GDM1 (cell line): ENCODE measurements at regions not wholly inside any gene's neighbourhood (a gene's known extent, or its start where the extent isn't known, plus 50 kb on each side); places are given as distances from the start of the nearest gene placed in this dataset.
"Not testable (repeated sequence)": the region's sequence is repeated elsewhere in the genome, so short reads cannot be mapped to it uniquely, and the experiment has no call there.

Experiments used
- DNase-seq: peaks from one replicate; lab custom pipeline; 2025; lab: John Stamatoyannopoulos, UW

- DNase-seq = no peak
These were observed 219.1 kb downstream of the SEC23IP start for GRCh38 chr10:120111628-120112027.

- no peak for DNase-seq
These were observed 220.3 kb downstream of the SEC23IP start for GRCh38 chr10:120112809-120113208.

- no peak for DNase-seq
These were observed 223.4 kb downstream of the SEC23IP start for GRCh38 chr10:120115959-120116358.

- DNase-seq = no peak
These were observed 229.2 kb downstream of the SEC23IP start for GRCh38 chr10:120121768-120122167.

DNA sequence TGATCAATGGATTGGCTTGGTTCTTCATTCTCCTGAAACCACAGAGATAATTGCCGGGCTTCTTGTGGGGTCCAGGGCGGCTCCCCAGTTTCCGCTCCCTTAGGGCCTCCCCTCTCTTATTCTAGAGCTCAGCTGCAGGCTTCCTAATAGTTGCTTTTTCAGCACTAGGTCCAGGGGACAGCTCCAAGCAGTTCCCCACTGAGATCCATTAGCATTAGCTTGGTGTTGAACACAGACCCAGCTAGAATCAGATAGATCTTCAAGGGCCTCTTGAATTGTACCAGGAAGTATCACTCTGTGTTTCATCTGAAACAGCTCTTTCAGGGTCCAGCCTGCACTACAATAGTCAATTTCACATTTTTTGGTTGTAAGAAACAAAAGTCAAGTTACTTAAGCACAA is 238.7 kb downstream of the SEC23IP start:
- no peak for DNase-seq

GRCh38 chr10:120132811-120133210 is 240.3 kb downstream of the SEC23IP start:
- DNase-seq = no peak

DNA sequence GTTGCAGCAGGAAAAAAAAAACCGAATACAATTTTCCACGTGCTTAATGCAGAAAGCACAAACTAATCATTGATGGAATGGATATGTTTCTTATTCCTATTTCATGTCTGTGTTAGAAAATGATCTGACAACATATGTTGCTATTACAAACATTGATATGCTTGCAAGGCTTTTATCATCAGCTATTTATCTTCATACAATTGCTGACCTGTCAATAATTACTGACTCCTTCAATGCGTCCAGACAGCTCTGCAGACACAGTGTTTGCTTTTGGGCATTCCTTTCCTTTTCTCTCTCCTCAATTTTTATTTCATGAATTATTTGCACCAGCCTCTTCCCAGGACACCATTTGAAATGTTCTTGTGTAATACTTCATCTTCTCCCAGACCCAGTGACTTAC is 246.2 kb downstream of the SEC23IP start:
- DNase-seq = no peak

DNA sequence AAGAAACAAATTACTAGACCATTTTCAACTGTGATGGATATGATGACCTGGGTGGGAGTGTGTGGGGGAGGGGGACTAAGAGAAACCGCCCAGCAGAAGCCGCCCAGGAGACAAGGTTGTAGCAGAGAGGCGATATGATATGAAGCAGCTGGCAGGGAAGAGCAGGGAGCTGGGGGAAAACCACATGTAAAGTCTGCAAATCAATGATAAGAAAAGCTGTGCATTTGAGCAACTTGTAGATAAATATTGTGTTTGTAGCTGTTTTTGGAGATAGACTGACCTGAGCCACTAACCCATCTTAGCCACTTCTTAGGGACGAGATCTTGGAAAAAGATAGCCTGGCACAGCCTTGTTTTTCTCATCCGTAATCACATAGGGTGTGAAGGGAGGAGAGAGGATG is 252.6 kb downstream of the SEC23IP start:
- DNase-seq = no peak

- DNase-seq = no peak
These were observed 264.2 kb downstream of the SEC23IP start for GRCh38 chr10:120156614-120157274.

DNA sequence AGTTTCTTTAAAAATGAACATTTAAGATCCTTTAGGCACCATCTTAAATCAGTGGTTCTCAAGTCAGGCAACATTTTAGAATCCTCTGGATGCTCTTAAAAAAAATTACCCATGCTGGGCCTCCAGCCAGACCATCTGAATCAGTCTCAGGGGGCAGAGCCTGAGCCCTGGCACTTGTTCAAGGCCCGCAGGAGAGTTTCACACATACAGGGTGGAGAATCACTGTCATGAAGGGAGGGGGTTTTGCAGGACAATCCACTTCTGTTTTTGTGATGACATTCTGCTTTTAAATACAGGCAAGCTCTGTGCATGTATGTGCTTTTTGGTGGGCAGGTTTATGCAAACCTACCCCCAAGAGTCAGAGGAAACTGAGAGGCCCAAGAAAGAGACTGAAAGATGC is 268.6 kb downstream of the SEC23IP start:
- no peak for DNase-seq

DNA sequence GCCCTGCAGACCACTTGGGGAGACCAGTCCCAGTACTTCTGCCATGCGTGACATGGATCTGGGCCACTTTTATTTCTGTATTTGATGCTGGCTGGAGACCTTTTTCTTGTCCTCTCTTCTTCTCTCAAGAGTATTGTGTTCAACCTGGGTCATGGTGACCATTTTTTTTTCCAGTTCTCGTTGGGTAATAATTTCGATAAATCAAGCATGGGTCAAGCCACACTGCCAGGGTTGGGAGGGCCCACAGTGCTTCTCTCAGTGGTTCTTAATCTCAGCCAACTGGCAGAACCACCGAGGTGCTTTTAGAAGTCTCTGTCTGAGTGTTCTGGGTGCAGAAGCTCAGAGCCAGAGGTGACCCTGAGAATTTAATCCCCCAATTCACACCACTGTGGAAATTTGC is 269.9 kb downstream of the SEC23IP start:
- DNase-seq = no peak

DNA sequence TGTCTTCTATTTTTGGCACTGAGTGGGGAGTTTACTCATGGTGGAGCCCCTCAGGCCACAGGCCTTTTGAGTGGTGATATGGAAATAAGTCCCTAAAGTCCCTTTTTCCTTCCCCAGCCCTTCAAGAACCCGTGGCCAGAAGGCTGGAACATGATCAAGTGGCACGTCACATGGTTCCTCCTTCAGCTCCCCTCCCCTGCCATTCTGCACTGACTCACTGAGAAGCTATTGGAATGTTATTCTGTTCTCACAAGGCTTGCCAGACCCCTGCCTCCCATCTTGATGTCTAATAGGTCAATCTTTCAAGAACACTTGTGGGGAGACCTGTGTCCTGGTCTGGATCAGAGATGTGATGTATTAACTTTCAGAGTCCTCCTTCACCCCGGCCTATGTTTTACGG is 279.8 kb downstream of the SEC23IP start:
- no peak for DNase-seq

DNA sequence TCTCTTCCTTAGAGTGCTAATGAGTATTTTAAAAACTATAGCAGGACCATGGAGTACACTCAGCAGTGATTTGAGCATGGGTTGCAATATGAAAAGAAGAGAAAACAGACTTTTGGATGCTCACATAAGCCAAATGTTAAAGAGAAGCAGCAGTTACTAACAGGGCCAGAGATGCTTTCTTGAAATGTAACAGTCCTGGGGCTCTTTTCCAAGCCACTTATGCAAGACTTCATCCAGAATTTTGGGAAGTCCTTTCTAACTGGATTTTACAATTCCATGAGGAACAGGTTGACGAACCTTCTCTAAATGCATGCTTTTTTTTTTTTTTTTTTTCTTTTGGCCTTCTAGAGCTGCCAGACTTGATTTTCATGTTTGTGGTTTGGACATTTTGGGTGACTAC is 282.0 kb downstream of the SEC23IP start:
- no peak for DNase-seq

DNA sequence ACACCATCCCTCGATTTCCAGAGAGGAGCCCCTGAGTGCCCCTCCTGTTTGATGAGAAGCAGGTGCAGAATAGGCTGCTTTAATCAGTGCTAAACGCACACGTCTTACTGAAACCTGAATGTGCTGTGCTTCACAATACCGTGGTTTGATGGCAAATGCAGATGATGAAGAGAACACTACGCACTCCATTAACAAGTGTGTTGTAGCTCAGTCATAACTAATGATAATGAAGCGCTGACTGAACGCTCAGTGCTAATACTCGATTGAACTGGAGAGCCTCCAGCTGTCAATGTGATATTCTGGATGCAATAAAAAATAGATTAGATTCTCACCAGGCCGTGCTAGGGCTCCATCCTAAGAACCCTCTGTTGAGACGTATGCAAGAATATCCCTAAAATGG is 279.7 kb upstream of the PLPP4 start:
- no peak for DNase-seq

DNA sequence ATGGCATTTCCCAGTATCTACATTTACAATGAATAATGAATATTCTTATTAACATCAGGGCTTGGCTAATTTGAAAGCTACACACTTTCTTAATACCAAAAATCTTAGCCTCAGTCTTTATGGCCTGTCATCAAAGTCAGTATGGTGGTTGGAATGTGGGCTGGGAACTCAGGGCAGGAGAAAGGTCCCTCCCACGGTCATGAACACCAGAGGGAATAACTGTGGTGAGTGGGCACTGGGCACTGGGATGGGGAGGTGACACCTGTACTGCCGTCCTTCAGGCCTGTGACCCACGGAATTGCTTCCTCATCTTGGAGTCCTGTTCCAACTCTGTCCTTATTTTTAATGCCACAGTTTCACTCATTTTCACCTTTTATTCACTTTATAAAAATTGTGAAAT is 276.9 kb upstream of the PLPP4 start:
- DNase-seq = no peak

GRCh38 chr10:120181154-120181553 is 275.9 kb upstream of the PLPP4 start:
- no peak for DNase-seq

DNA sequence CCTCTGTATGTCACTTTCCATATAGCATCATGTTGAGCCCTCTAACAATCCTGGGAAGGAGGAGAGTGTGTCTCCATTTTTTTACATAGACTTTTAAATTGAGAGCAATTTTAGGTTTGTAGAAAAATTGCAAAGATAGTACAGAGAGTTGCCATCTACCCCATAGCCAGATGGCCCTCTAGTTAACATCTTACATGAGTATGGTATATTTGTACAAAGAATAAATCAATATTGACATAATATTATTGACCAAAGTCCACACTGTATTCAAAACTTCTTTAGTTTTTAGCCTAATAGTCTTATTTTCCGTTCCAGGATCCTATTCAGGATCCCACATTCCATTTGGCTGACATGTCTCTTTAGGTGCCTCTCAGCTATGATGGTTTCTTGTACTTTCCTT is 274.6 kb upstream of the PLPP4 start:
- DNase-seq = no peak

DNA sequence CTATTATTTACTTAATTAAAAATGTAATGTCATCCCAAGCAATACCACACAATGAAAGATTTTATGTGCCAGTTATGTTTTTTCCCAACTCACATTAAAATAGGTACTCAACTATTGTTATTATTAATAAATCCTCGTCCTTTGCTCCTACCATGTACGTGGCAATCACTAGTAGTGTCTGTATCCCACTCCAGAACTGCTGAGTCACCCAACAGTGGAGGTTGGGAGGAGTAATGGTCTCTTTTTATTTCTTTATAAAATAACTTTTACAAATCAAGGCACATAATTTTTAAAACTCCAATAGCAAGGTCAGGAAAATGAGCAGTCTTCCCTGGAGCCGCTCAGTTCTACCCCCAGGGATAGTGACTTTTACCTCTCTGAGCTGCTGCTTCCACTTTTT is 273.5 kb upstream of the PLPP4 start:
- DNase-seq = no peak

GRCh38 chr10:120184547-120185337 is 272.3 kb upstream of the PLPP4 start:
- no peak for DNase-seq

- no peak for DNase-seq
These were observed 270.5 kb upstream of the PLPP4 start for GRCh38 chr10:120186506-120186905.

- DNase-seq = not testable (repeated sequence)
These were observed 269.9 kb upstream of the PLPP4 start for GRCh38 chr10:120187168-120187567.

- DNase-seq = no peak
These were observed 268.1 kb upstream of the PLPP4 start for GRCh38 chr10:120188950-120189349.

DNA sequence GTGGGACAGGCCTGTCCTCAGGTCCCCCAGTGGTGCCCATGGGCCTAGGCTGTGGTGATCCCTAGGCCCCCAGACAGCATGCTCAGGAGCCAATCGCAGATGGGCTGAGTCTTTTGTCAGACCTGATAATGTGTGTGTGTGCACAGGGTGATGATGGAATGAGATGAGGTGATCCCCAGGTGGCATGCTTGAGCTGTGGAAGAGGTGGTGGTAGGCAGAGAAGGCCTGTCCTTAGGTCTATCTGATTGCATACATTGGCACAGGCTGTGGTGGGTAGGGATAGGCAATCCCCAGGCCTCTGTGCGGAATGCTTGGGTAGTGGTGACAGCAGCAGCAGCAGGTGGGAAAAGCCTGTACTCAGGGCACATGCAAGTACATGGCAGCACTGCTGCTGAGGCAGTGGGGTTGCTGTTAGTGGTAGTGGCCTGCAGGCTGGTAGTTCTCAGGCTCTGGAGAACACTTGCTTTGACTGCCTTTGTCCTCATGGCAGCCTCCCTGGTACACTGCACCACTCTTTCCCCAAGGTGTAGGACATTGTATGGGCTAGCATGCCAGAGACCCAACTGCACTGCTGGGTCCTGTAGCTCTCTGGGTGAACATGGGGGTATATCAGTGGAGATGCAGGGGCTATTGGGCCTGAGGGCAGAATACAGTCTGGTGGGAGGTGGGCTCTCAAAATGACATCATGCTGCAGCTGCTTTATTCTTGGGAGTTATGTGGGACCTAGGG is 260.9 kb upstream of the PLPP4 start:
- DNase-seq = no peak
